HG03520 (cell line): ENCODE measurements at regions not wholly inside any gene's neighbourhood (a gene's known extent, or its start where the extent isn't known, plus 50 kb on each side); places are given as distances from the start of the nearest gene placed in this dataset.

Experiments used
- ATAC-seq: cut with Tn5 transposase; IDR thresholded peaks from one replicate; pipeline ENCODE4 v1.9.1; 2021; ENCODE audit warnings: mild to moderate bottlenecking, moderate library complexity; ENCODE audit not compliant: unreplicated experiment

DNA sequence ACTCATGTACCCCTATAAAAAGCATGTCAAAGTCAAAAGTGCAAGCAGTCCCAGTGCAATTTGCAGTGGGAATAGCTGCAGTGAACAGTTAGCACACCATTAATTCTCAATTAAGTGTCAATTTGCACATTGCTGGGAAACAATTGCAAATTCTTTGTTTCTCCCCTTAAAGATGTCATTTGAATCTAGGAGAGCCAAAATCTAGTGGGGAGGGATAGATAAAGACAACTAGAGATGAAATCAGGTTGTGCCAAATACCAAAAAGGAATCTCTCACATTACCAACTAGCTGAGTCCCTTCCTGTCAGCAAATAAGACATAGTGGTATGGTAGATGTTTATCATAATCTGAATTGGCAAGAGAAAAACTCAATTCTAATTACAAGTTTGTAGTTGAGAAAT lies 330.7 kb downstream of the NUF2 start:
- no peak for ATAC-seq

DNA sequence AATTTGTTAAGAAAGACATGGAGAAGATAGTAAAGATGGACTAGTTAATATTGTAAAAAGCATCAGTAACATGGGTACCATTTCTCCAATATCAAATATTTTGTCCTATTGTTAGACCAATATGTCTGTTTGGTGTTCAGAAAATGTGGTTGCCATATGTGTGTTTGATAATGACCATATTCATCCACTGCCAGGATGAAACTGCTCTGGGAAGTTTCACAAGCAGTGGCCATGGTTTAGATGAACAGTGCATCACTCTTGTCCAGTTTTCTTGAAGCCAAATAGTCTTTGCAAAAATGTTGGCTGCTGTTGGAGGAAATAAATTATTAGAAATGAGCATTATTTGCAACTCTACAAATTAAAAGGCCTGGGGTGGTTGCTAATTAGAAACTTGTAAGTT lies 333.8 kb downstream of the NUF2 start:
- ATAC-seq = no peak

DNA sequence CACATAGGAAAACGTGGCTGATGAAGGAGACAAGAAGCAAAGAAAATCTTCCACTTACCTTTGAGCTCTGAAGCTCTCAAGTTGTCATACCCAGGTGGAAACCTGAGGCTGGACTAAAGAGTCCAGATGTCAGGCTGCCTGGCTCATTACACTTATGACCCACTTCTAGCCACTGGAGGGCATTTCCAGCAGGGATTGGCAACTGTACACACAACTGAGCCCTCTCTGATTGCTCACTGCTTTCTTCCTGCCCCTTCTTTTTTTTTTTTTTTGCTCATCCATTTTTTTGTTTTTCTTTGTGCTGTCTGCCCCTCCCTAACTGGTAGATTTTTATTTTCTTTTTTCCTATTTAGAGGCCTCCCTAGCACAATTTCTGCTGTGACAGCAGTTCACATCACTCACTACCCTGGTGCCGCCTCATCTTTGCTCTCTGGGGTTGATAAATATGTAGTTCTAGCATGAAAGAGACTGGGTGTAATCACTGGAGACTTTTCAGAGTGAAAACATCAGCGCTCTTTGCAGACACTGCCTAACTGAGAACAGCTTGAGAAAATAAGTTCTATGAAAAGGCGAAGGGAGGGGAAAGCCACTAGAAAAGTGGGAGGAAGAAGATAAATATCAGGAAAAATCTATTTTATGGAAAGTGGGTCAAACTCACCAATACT lies 334.5 kb downstream of the NUF2 start:
- ATAC-seq = no peak

DNA sequence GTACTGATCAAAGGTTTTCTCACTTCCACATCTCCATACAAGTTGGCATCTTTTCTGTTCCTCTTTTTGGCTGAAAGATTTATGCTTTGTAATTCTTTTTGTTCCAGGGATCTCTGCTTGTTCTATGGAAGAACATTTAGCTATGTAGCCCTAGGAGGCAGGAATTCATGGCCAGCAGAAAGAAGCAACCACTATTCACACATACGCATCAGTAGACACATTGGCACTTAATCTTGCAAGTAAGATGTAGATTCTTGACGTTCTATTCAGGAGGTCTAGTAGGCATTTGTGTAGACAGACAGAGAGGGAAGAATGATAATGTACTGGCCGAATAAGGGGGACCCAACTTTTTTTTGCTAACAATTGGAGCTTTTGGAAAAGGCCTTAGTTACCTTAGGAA lies 336.0 kb downstream of the NUF2 start:
- no peak for ATAC-seq

DNA sequence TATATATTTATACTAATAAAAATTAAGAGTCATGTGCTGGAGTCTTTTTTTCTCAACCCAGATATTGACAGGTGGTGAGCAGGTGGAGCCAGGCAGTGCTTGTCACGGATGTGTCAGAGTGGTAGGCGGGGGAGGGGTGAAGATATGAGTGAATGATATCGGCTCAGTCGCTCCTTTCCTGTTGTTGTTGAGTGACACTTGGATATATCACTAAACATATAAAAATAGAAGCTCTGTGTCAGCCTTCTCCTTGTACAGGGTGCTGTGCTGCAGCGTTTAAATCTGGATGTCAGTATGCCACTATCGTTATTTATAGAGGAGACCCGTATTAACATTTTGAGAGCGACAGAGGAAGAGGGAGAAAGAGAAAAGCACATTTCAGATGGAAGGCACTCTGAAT lies 339.6 kb downstream of the NUF2 start:
- ATAC-seq = no peak

DNA sequence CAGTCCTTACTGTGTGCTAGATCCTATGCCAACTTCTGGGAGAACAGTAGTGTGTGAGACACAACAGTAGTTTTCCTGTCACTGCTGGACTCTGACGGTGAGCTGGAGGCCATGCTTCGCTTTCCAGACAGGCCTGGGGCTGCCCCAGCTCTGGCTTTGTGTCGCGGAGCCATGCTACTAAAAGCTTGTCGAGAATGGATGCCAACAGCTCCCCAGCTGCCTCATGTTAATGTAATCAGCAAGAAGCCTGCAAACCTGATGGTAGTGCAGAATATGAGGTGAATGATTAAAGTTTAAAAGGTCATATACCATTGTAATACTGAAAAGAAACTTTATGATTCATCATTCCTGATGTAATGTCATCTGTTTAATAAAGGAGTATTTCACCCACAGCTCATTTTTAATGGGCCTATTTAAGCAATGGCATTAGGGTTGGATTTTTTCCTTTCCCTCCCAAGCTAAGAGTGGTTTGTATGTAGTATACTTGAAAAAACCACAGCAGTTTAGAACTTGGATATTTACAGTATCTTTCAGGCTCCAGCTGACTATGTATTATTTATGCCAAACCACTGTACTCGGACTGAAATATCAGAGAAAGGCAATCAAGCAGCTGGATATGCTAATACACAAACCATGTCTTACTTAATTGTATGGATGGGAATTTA lies 343.0 kb downstream of the NUF2 start:
- ATAC-seq = no peak

DNA sequence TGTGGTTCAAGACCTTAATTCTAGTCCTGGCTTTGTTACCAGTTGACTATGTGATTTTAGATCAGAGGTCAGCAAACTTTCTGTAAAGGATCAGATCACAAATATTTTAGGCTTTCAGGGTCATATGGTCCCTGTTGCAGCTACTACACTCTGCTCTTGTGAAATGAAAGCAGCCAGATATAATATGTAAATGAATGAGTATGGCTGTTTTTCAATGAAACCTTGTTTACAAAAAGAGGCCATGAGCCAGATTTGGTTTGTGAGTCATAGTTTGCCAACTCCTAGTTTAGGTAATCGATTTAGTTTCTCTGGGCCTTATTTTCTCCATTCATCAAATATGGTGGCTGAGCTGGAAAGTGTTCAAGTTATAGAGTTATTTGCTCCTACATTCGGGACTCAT lies 346.7 kb downstream of the NUF2 start:
- ATAC-seq = no peak

DNA sequence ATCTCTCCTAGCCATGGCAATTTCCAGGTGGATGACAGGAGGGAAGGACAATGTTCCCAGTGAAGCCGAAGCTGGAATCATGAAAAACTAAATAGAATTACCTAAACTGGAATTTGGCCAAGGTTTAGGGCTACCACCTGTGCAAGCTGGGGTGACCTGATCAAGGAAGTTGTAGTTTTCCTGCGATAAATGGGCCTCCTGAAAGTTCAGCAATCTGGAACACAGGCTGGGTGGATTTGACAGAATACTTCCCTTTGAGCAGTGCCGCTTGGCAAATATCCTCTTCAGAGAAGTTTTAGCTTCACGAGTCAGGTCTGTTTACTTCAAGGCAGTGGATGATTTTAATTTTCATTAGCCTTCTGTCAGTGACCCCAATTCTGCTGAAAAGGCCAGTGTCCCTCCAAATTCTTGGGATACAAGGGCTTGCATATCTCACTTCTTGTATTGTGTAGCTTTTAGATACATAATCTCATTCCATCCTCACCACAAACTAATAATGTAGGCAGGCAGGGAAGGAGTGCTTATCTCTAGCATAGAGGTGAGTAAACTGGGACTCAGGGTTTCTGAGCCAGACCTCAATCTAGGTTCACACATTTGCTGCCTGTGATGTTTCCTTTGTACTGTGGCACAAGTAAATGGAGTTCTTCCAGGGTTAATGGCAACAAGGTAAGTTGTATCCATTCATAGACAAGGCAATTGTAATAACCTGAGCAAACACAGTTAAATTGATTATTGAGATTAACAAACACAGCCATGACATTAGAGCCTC lies 349.4 kb downstream of the NUF2 start:
- no peak for ATAC-seq

DNA sequence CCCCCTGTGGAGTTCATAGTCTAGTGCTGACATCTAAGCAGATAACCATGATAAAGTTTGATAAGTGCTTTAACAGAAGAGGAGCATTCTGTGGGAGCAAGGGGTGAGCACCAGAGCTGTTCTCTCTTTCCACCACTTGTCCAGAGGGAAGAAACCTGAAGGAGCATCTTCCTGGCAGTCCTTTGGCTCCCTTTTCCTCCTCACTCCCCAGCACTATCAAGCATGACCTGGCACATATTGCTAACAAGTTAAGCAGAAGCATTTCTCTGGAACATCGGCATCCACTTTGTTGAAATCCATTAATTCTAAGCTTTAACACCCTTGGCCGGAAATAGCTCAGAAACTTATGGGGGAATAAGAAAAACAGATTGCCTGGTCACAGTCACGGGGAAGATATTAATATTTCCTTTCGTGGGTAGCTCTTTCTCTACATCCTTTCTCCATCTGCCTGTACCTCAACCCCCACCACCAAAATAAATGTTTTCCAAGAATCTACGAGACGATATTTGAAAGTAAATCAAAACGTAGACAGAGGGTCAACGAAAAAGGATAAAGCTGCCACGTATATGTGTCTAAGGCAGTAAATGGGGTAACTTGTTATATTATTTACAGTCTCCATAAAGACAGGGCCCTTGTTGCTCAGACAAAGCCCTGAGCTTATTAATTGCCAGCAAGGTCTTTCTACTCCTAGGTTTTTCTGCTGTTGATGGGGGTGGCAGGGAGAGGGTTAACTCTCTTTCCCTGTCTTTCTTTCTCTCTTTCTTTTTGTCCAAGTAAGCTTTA lies 351.4 kb downstream of the NUF2 start:
- no peak for ATAC-seq

- ATAC-seq = no peak
These were observed 352.0 kb downstream of the NUF2 start for GRCh38 chr1:163673759-163674151.

- no peak for ATAC-seq
These were observed 352.5 kb downstream of the NUF2 start for GRCh38 chr1:163674236-163674635.

GRCh38 chr1:163684785-163685184 lies 363.0 kb downstream of the NUF2 start:
- ATAC-seq = no peak

GRCh38 chr1:163692266-163692665 lies 370.5 kb downstream of the NUF2 start:
- no peak for ATAC-seq

DNA sequence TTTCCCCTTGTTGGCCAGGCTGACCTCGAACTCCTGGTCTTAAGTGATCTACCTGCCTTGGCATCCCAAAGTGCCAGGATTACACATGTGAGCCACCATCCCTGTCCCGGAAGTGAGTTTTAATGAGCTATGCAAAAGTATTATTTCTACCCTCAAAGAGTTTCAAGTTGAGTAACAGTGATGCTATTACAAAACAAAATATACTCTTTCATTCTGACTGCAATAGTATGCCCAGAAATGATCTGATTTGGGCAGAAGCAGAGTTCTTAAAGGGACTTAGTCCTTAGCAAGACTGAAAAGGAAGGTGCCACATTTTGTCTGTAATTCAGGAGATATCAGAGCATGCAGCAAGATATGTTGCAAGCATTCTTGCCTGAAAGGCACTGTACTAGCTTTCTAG lies 375.4 kb downstream of the NUF2 start:
- ATAC-seq = peak; percentile 75

DNA sequence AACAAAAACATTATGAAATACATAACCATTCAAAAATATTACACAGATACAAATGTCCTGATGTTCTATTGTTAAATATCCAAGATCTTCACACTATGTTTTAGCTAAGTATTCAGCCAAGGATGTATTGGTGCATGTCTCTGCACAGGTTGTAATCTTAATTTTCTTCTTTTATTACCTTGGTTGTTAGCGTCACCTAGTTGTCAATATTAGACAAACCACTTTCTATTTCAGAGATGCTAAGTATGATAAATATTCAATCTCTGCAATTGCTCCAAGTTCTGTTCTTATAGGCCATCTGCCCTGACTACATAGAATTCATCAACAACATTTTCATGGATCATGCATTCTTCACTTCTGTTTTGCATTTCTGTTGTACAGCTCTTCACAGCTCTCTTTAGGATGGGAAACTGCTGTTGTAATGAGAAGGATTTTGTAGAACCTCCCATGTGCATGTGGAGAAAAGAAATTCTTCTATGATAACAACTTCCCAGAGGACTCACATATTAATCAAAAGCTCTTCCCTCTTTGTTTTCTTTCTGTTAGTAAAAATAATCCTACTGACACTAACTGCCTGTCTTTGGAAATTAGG lies 380.1 kb downstream of the NUF2 start:
- no peak for ATAC-seq

DNA sequence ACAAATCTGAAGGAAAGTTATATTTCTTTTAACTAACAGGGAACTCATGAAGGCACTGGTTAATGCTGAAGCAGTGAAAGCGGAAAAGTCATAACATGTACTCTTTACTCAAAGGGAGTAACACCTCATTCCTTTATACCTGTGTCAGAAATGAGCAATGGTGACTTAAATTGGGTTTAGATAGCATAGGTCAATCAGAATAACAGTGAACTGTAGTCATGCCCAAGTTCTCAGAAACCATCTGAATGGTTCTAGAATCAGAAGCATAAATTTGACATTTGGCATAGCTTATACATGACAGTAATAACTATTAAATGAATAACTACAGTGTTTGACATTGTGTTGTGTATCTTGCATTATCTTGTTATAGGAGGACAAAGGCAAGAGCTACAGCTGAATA lies 382.0 kb downstream of the NUF2 start:
- no peak for ATAC-seq

DNA sequence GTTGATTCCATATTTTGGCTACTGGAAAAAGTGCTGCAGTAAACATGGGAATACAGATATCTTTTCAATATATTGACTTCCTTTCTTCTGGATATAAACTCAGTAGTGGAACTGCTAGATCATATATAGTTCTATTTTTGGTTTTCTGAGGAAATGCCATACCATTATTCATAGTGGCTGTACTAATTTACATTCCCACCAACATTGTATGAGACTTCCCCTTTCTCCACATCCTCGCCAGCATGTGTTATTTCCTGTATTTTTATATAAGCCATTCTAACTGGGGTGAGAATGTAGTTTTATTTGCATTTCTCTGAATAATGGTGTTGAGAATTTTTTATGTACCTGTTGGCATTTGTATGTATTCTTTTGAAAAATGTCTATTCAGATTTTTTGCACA lies 385.2 kb downstream of the NUF2 start:
- no peak for ATAC-seq

DNA sequence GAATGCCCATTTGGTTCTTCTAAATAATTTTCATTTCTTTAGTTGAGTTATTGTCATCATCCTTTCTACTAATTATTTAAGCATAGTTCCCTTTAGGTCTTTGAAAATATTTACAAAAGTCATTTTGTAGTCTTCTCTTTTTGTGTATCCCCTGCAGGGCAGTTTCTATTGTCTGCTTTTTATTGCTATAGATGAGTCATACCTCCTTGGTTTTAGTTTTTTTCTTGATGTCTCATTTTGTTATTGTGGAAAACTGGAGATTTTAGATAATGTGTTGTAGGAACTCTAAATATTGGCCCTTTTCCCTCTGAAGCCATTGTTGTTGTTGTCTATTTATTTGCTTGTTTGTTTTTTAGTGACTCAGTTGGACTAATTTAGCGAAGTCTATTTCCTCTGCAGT lies 387.9 kb downstream of the NUF2 start:
- no peak for ATAC-seq

DNA sequence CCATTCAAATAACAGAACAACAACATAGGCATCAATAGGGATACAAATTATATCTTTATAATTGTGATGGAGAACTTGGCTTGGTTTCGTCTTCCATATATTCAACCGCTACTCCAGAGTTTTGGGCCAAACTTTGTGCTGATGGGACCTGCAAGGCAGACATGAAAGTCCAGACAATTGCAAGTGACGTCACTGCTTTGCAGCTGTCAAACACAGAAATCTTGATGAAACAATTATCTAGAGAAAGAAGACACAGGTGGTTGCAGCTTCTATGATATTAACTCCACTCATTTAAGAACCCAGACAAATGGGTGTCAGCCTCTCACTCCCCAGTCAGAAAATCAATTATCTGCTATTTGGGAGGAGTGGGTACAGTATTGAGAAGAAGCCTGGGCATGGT lies 390.6 kb downstream of the NUF2 start:
- ATAC-seq = no peak

DNA sequence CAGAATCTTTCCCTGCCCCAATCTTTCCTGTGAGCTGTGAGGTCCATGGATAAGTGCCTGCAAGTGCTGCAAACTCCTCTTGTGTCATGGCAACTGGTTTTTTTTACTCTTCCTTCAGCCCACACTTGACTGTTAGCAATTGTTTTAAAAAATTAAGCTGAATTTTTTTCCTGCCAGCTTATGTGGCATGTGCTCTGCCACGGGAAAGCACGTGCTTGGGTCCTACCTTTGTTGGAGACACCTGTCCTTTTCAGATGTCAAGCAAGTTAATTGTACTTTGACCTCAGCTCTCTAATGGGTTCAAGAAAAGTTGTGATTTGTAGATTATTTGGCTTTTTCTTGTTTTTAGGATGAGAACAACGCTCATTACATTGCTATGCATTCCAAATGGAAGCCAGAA lies 398.5 kb downstream of the NUF2 start:
- no peak for ATAC-seq

GRCh38 chr1:163725551-163725950 lies 403.8 kb downstream of the NUF2 start:
- ATAC-seq = no peak
